ENCODE measurements at regions not wholly inside any gene's neighbourhood (a gene's known extent, or its start where the extent isn't known, plus 50 kb on each side); places are given as distances from the start of the nearest gene placed in this dataset.
"Not testable (repeated sequence)": the region's sequence is repeated elsewhere in the genome, so short reads cannot be mapped to it uniquely, and the experiment has no call there.

DNA sequence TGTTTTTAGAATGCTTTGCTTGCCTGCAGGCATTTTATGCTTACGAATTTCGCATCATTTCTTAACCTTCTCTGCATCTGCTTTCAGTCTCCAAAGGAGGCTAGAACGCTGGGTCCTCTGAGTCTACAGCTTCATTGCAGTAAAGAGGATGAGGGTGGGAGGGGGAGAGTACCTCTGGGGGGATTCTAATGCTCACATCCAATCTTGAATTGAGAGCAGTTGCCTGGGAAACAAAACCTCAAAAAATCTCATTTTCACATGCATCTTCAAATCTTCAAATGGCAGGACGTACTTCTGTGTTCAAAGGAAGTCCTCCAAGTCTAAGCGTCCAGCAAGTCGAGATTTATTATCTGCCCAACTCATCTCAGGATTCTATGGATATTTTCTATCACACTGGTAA, 100.7 kb upstream of the PRKCQ start:
- Mint-ChIP-seq H3K27ac (no peak overlapping the region), H3K9me3 (no peaks in the 10 kb centered on the region), H3K4me3 (no peak overlapping the region), H3K4me1 (peaks cover 6% of the 10 kb centered on the region), H3K36me3 (no peaks in the 10 kb centered on the region), H3K27me3 (peaks cover 38% of the 10 kb centered on the region)
- DNase-seq, result no peak
- CTCF ChIA-PET, result interaction anchor here (1.0 to 2.0 kb wide), 3 partner anchors 10 to 14 kb away, joined by 3 to 11 read pairs (median 6); no protein-coding TSS in a partner anchor

- Mint-ChIP-seq H3K36me3 (no peaks in the 10 kb centered on the region), H3K9me3 (no peaks in the 10 kb centered on the region), H3K27me3 (peaks cover 42% of the 10 kb centered on the region), H3K4me3 (no peak overlapping the region), H3K4me1 (peaks cover 6% of the 10 kb centered on the region), H3K27ac (no peak overlapping the region)
- CTCF ChIA-PET, result interaction anchor here (0.7 to 2.9 kb wide), 20 partner anchors 8 to 280 kb away, joined by 3 to 22 read pairs (median 4); no protein-coding TSS in a partner anchor
- no peak for DNase-seq
Observed at GRCh38 chr10:6678956-6679355, 98.9 kb upstream of the PRKCQ start.

DNA sequence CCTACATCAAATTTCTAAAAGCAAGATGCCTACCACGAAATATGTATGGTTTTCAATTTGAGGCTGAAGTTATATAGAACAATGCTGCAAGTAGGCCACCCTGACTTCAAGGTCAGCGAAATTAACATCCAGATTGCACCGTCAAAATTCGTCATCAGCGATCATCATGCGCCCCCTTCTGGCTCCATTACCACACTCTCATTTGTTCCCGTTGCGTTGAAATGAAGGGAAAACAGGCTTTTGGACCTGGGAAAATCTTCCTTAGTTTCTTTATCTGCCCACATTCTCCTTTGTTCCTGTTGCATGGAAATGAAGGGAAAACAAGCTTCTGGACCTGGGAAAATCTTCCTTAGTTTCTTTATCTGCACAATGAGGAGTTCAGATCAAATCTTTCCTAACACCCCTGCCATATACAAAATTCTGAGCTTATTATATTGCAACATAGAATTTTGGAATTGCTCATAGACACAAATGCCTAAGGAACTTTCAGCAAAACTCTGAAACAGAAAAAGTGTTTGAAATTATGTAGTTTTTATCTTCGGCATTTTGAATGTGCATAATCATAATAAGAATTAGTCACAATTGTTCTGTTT, 98.2 kb upstream of the PRKCQ start:
- peak; percentile 74 for DNase-seq

GRCh38 chr10:6677129-6677528, 97.1 kb upstream of the PRKCQ start:
- not testable (repeated sequence) for DNase-seq, H3K4me3 Mint-ChIP-seq, H3K4me1 Mint-ChIP-seq, H3K9me3 Mint-ChIP-seq, H3K36me3 Mint-ChIP-seq, H3K27ac Mint-ChIP-seq
- CTCF ChIA-PET, result interaction anchor here (1.9 to 2.9 kb wide), 2 partner anchors 232 to 267 kb away, joined by 8 to 12 read pairs; no protein-coding TSS in a partner anchor
- peaks cover 43% of the 10 kb centered on the region for H3K27me3 Mint-ChIP-seq

More for the DNA sequence above, 98.2 kb upstream of the PRKCQ start:
- Mint-ChIP-seq H3K27me3 (peaks cover 36% of the 10 kb centered on the region), H3K4me1 (peaks cover 6% of the 10 kb centered on the region), H3K4me3 (no peak overlapping the region), H3K27ac (no peak overlapping the region), H3K36me3 (no peaks in the 10 kb centered on the region), H3K9me3 (no peaks in the 10 kb centered on the region)
- CTCF ChIA-PET, result interaction anchor here (0.7 to 2.9 kb wide), 14 partner anchors 9 to 280 kb away, joined by 3 to 22 read pairs (median 4); no protein-coding TSS in a partner anchor

GRCh38 chr10:6674291-6674690, 94.2 kb upstream of the PRKCQ start:
- H3K9me3 Mint-ChIP-seq, result no peaks in the 10 kb centered on the region
- H3K4me3 Mint-ChIP-seq, result no peak overlapping the region
- CTCF ChIA-PET, result no interaction called here
- peaks cover 6% of the 10 kb centered on the region for H3K4me1 Mint-ChIP-seq
- H3K27me3 Mint-ChIP-seq, result peaks cover 34% of the 10 kb centered on the region
- no peak overlapping the region for H3K27ac Mint-ChIP-seq
- no peak for DNase-seq
- no peaks in the 10 kb centered on the region for H3K36me3 Mint-ChIP-seq

DNA sequence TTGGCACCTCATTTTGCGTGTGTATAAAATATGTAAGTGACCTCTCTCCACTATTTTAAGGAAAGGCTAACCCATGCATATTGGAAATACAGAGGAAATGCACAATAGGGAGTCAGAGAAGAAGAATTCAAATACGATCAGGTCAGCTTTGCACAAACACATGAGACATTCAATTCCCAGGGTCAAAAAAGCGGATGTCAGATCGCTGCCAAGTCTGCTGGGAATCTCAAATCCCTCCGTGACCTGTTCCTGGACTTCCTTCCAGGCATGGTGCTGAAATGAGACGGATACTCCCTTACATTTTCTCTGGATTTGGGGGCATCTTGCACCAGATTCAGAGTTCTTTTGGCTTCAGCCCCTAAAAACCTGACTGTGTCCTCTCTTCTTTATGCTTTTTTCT, 91.9 kb upstream of the PRKCQ start:
- Mint-ChIP-seq H3K4me3 (no peak overlapping the region), H3K27ac (no peak overlapping the region), H3K9me3 (no peaks in the 10 kb centered on the region), H3K36me3 (no peaks in the 10 kb centered on the region), H3K27me3 (peaks cover 28% of the 10 kb centered on the region), H3K4me1 (peaks cover 12% of the 10 kb centered on the region)
- CTCF ChIA-PET, result interaction anchor here (2.0 kb wide), 1 partner anchor 255 kb away, joined by 7 read pairs; no protein-coding TSS in a partner anchor
- DNase-seq, result no peak

DNA sequence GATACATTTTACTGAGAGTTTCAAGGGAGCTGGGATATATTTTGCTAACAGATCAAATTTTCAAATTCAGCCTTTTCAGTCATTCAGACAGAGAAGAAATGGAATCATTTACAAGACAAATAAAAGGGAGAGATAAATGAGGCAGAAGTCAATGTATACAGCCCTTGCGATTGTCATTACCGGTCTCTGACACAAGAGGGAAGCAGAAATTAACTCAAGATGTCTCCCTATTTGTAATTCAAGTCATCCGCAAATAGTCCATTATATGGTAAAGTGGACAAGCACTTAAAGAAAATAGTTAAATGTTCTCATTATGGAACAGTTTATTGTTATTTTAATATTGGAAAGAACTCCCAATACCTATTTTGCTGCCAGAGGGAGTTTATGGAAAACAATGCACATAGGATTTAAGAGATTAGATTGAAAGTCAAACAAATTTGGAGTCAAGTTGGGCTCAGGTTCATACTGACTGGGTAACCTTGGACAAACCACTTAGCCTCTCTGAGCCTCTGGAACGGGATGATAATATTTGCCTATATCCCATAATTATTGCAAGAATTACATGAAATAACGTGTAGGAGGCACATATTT, 89.3 kb upstream of the PRKCQ start:
- peak; percentile 28 for DNase-seq
- Mint-ChIP-seq H3K36me3 (no peaks in the 10 kb centered on the region), H3K4me1 (peaks cover 30% of the 10 kb centered on the region)

GRCh38 chr10:6667679-6668270, 87.7 kb upstream of the PRKCQ start:
- peak; percentile 71 for DNase-seq
- peaks cover 30% of the 10 kb centered on the region for H3K4me1 Mint-ChIP-seq
- no peak overlapping the region for H3K27ac Mint-ChIP-seq
- H3K27me3 Mint-ChIP-seq, result peaks cover 17% of the 10 kb centered on the region
- no peak overlapping the region for H3K4me3 Mint-ChIP-seq
- no peaks in the 10 kb centered on the region for H3K36me3 Mint-ChIP-seq
- no peaks in the 10 kb centered on the region for H3K9me3 Mint-ChIP-seq
- CTCF ChIA-PET, result interaction anchor here (0.6 to 4.2 kb wide), 35 partner anchors 9 to 752 kb away, joined by 3 to 48 read pairs (median 4); partner anchors contain the start of gene PRKCQ

More for the DNA sequence above, 89.3 kb upstream of the PRKCQ start:
- Mint-ChIP-seq H3K9me3 (no peaks in the 10 kb centered on the region), H3K27me3 (peaks cover 23% of the 10 kb centered on the region), H3K27ac (no peak overlapping the region), H3K4me3 (no peak overlapping the region)
- CTCF ChIA-PET, result interaction anchor here (0.7 to 4.2 kb wide), 14 partner anchors 10 to 747 kb away, joined by 3 to 48 read pairs (median 6); no protein-coding TSS in a partner anchor

DNA sequence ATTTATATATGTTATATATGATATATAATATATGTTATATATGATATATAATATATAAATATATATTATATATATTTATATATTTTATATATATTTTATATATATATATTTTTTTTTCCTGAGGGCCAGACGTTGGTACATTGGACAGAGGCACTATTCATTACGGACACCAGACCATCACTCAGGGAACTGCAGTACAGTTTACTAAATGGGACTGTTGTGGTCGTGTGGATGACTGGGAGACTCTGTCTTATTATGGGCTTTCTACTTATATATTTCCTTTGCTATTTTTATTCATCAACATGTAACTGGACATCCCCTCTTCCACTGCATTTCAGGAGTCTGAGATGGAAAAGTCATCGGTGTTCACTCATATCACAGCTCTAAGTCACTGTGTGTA, 87.1 kb upstream of the PRKCQ start:
- no peak for DNase-seq

DNA sequence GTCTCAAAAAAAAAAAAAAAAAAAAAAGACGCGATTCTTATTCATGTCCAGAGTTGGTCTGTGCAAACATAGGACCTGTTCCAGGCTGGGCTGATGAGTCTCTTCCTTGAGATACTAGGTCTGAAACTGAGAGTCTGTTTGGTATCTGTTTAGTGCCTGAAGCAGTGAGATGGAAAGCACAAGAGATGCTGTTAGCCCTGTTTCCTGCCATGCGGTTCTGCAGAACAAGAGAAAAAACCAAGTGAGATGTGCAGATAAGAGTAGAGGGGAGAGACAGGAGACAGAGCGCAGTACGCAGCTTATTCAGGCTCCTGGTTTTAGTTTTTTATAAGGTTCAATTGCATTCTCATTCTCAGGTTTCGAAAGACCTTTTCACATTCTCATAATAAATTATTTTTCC, 85.8 kb upstream of the PRKCQ start:
- no peaks in the 10 kb centered on the region for H3K9me3 Mint-ChIP-seq
- H3K27ac Mint-ChIP-seq, result peak overlapping the region; percentile 6
- no peak overlapping the region for H3K4me3 Mint-ChIP-seq
- CTCF ChIA-PET, result interaction anchor here (0.9 to 4.2 kb wide), 10 partner anchors 17 to 254 kb away, joined by 3 to 48 read pairs (median 9); partner anchors contain the start of gene PRKCQ
- peaks cover 5% of the 10 kb centered on the region for H3K27me3 Mint-ChIP-seq
- no peaks in the 10 kb centered on the region for H3K36me3 Mint-ChIP-seq
- peak; percentile 76 for DNase-seq
- H3K4me1 Mint-ChIP-seq, result peaks cover 30% of the 10 kb centered on the region

More for the DNA sequence above, 87.1 kb upstream of the PRKCQ start:
- no peak overlapping the region for H3K27ac Mint-ChIP-seq
- H3K36me3 Mint-ChIP-seq, result no peaks in the 10 kb centered on the region
- no peaks in the 10 kb centered on the region for H3K9me3 Mint-ChIP-seq
- H3K4me3 Mint-ChIP-seq, result no peak overlapping the region
- peaks cover 30% of the 10 kb centered on the region for H3K4me1 Mint-ChIP-seq
- peaks cover 11% of the 10 kb centered on the region for H3K27me3 Mint-ChIP-seq
- CTCF ChIA-PET, result interaction anchor here (1.0 to 4.2 kb wide), 32 partner anchors 8 to 753 kb away, joined by 3 to 48 read pairs (median 5); partner anchors contain the start of gene PRKCQ

- Mint-ChIP-seq H3K36me3 (no peaks in the 10 kb centered on the region), H3K27ac (no peak overlapping the region), H3K4me1 (peaks cover 19% of the 10 kb centered on the region), H3K4me3 (no peak overlapping the region), H3K9me3 (no peaks in the 10 kb centered on the region), H3K27me3 (peaks cover 6% of the 10 kb centered on the region)
- no peak for DNase-seq
- CTCF ChIA-PET, result interaction anchor here (1.2 to 2.8 kb wide), 5 partner anchors 8 to 79 kb away, joined by 3 to 12 read pairs (median 7); no protein-coding TSS in a partner anchor
Observed at GRCh38 chr10:6660460-6660859, 80.4 kb upstream of the PRKCQ start.

DNA sequence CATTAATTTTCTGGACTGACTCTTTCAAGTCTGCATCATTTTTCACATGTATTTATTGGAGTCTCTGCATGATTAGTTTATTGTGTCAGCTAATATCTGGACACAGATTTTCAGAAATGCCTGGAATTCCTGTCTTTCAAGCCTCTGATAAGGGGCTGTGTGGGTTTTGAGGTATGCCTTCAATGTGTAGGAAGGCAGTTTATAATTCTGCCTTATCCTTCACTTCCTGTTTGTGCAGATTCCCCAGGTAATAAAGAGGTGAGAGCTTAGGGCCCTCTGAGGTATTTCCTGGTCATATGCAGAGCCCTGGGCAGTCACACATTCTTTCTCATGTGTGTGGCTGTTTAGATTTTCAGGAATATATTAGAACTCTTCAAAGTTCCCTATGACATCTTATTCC, 79.4 kb upstream of the PRKCQ start:
- no peak for DNase-seq
- Mint-ChIP-seq H3K27me3 (peaks cover 6% of the 10 kb centered on the region), H3K9me3 (no peaks in the 10 kb centered on the region), H3K27ac (no peak overlapping the region), H3K4me1 (peaks cover 16% of the 10 kb centered on the region), H3K36me3 (no peaks in the 10 kb centered on the region), H3K4me3 (no peak overlapping the region)
- CTCF ChIA-PET, result interaction anchor here (0.8 to 2.8 kb wide), 5 partner anchors 9 to 78 kb away, joined by 3 to 12 read pairs (median 7); no protein-coding TSS in a partner anchor

DNA sequence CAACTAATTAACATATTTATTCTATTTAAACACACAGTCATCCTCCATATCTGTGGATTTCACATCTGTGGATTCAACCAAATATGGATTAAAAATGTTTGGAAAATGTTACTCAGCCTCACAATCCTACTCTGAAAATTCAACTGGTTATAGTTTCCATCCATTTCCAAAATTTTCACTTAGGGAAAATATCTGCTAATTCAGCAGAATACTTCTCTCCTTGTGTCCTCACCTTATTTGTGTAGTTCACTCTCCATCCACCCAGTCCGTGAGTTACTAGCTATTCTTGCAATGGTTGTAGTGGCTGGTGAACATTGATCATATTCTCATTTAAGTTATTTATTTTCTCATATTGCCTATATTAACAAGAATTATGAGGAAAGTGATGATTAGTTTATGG, 77.6 kb upstream of the PRKCQ start:
- Mint-ChIP-seq H3K27ac (no peak overlapping the region), H3K4me1 (peaks cover 21% of the 10 kb centered on the region), H3K4me3 (no peak overlapping the region), H3K36me3 (peaks cover 2% of the 10 kb centered on the region), H3K27me3 (peaks cover 11% of the 10 kb centered on the region), H3K9me3 (no peaks in the 10 kb centered on the region)
- no peak for DNase-seq
- CTCF ChIA-PET, result interaction anchor here (0.9 to 2.8 kb wide), 2 partner anchors 11 to 240 kb away, joined by 4 to 12 read pairs; no protein-coding TSS in a partner anchor

- Mint-ChIP-seq H3K36me3 (peaks cover 2% of the 10 kb centered on the region), H3K4me3 (no peak overlapping the region), H3K27ac (no peak overlapping the region), H3K4me1 (peaks cover 21% of the 10 kb centered on the region), H3K9me3 (no peaks in the 10 kb centered on the region), H3K27me3 (peaks cover 11% of the 10 kb centered on the region)
- no peak for DNase-seq
- CTCF ChIA-PET, result no interaction called here
Observed at GRCh38 chr10:6657196-6657595, 77.1 kb upstream of the PRKCQ start.

Measured in activated naive CD4-positive, alpha-beta T cell treated with anti-CD3 and anti-CD28 coated beads, Interleukin-2, amount 10 ng/mL, durations not matched to agents 7 days and 5 days (primary cell).